ENCODE measurements at regions not wholly inside any gene's neighbourhood (a gene's known extent, or its start where the extent isn't known, plus 50 kb on each side); places are given as distances from the start of the nearest gene placed in this dataset.

GRCh38 chr12:102759466-102759865, 157.6 kb downstream of the PAH start:
- DNase-seq (ENCODE audit: low read depth in 1 of 2, low spot score in 1 of 2): no peak
- no peak for FAIRE-seq
- no peak overlapping the region for H3K27ac ChIP-seq
- TF ChIP-seq NFE2L2 (conservative IDR thresholded peaks at IDR 0.05; ENCODE audit: low read length) (no peak), EHF (CRISPR knock-in tag; IDR thresholded peaks at IDR 0.05) (no peak), RNF2 (IDR thresholded peaks at IDR 0.05; ENCODE audit: borderline replicate concordance, low read depth) (no peak), JUNB (IDR thresholded peaks at IDR 0.05) (no peak), POLR2AphosphoS2 (conservative IDR thresholded peaks at IDR 0.05; ENCODE audit: low read length) (no peak), FOSL2 (IDR thresholded peaks at IDR 0.05) (no peak), FOSL2 (CRISPR knock-in tag; IDR thresholded peaks at IDR 0.05) (no peak), HOXA7 (CRISPR knock-in tag; IDR thresholded peaks at IDR 0.05) (no peak), SREBF2 (IDR thresholded peaks at IDR 0.05) (no peak), NR3C1 (IDR thresholded peaks at IDR 0.05) (no peak), CBX8 (IDR thresholded peaks at IDR 0.05) (no peak), HDAC2 (IDR thresholded peaks at IDR 0.05) (no peak), FOSB (CRISPR knock-in tag; IDR thresholded peaks at IDR 0.05) (no peak), HEYL (CRISPR knock-in tag; IDR thresholded peaks at IDR 0.05) (no peak), NPAS2 (CRISPR knock-in tag; IDR thresholded peaks at IDR 0.05; ENCODE audit: borderline replicate concordance) (no peak), SMC3 (IDR thresholded peaks at IDR 0.05) (no peak), MAFK (IDR thresholded peaks at IDR 0.05; ENCODE audit: partially characterized antibody) (no peak), ZFP36 (IDR thresholded peaks at IDR 0.05; ENCODE audit: borderline replicate concordance, partially characterized antibody) (no peak)
- no peaks in the 10 kb centered on the region for H3K9me3 ChIP-seq
- 33% methylated on average over 2 of the region's 2 CpGs for WGBS (ENCODE audit: missing lambda C conversion rate)
- no peaks in the 10 kb centered on the region for H3K4me1 ChIP-seq
- CTCF ChIA-PET: interaction anchor here (0.8 to 3.6 kb wide), 4 partner anchors 10 to 186 kb away, joined by 3 to 15 read pairs (median 3); no protein-coding TSS in a partner anchor
- POLR2A ChIA-PET: no interaction called here
- no peak for ATAC-seq
- no peak overlapping the region for H3K4me3 ChIP-seq
- no peak overlapping the region for H3K4me2 ChIP-seq

- CTCF ChIA-PET: interaction anchor here (1.6 kb wide), 1 partner anchor 11 kb away, joined by 10 read pairs; no protein-coding TSS in a partner anchor
- 14% methylated on average over 1 of the region's 1 CpG for WGBS (ENCODE audit: missing lambda C conversion rate)
- Histone ChIP-seq H3K4me2 (no peak overlapping the region), H3K9me3 (no peaks in the 10 kb centered on the region), H3K27ac (no peak overlapping the region), H3K4me1 (no peaks in the 10 kb centered on the region), H3K4me3 (no peak overlapping the region)
- POLR2A ChIA-PET: no interaction called here
- FAIRE-seq: no peak
- ATAC-seq: no peak
- DNase-seq (ENCODE audit: low read depth in 1 of 2, low spot score in 1 of 2): no peak
- TF ChIP-seq CHD4 (IDR thresholded peaks at IDR 0.05; ENCODE audit: borderline replicate concordance): no peak
- no peak for TF ChIP-seq SMC3 (IDR thresholded peaks at IDR 0.05)
- no peak for TF ChIP-seq ATOH8 (CRISPR knock-in tag; IDR thresholded peaks at IDR 0.05; ENCODE audit: low read depth)
- no peak for TF ChIP-seq CBX8 (IDR thresholded peaks at IDR 0.05)
- no peak for TF ChIP-seq CHD2 (IDR thresholded peaks at IDR 0.05; ENCODE audit: low read length, partially characterized antibody)
- TF ChIP-seq MYC (IDR thresholded peaks at IDR 0.05; ENCODE audit: borderline replicate concordance, low read length): no peak
- TF ChIP-seq HOXA7 (CRISPR knock-in tag; IDR thresholded peaks at IDR 0.05): no peak
- TF ChIP-seq HOXB13 (CRISPR knock-in tag; IDR thresholded peaks at IDR 0.05; ENCODE audit: low read depth): no peak
- TF ChIP-seq PBX3 (IDR thresholded peaks at IDR 0.05): no peak
- TF ChIP-seq POLR2AphosphoS2 (conservative IDR thresholded peaks at IDR 0.05; ENCODE audit: low read length): no peak
- no peak for TF ChIP-seq NPAS2 (CRISPR knock-in tag; IDR thresholded peaks at IDR 0.05; ENCODE audit: borderline replicate concordance)
Observed at GRCh38 chr12:102757882-102758226, 159.2 kb downstream of the PAH start.

- Histone ChIP-seq H3K4me3 (no peak overlapping the region), H3K4me1 (no peaks in the 10 kb centered on the region), H3K27ac (no peak overlapping the region), H3K9me3 (no peaks in the 10 kb centered on the region), H3K4me2 (no peak overlapping the region)
- FAIRE-seq (no peak), DNase-seq (ENCODE audit: low read depth in 1 of 2, low spot score in 1 of 2) (no peak), ATAC-seq (no peak)
- WGBS (ENCODE audit: missing lambda C conversion rate): 38% methylated on average over 8 of the region's 8 CpGs
- POLR2A ChIA-PET: no interaction called here
- CTCF ChIA-PET: interaction anchor here (0.6 to 1.6 kb wide), 2 partner anchors 11 to 793 kb away, joined by 3 to 10 read pairs; no protein-coding TSS in a partner anchor
- TF ChIP-seq NR3C1 (IDR thresholded peaks at IDR 0.05) (no peak), RAD21 (conservative IDR thresholded peaks at IDR 0.05 in 1 of 2, IDR thresholded peaks at IDR 0.05 in 1 of 2) (no peak), FOSL2 (IDR thresholded peaks at IDR 0.05) (no peak), FOSL2 (CRISPR knock-in tag; IDR thresholded peaks at IDR 0.05) (no peak), ESRRA (IDR thresholded peaks at IDR 0.05; ENCODE audit: borderline replicate concordance, low read length) (no peak), NFE2L2 (conservative IDR thresholded peaks at IDR 0.05; ENCODE audit: low read length) (no peak), HOXB13 (CRISPR knock-in tag; IDR thresholded peaks at IDR 0.05; ENCODE audit: low read depth) (no peak), HEYL (CRISPR knock-in tag; IDR thresholded peaks at IDR 0.05) (no peak), E2F6 (IDR thresholded peaks at IDR 0.05; ENCODE audit: borderline replicate concordance, low read depth) (no peak), CTCF (IDR thresholded peaks at IDR 0.05) (no peak), GATA3 (IDR thresholded peaks at IDR 0.05; ENCODE audit: borderline replicate concordance) (no peak), JUN (IDR thresholded peaks at IDR 0.05) (no peak)
Observed at GRCh38 chr12:102757154-102757881, 159.7 kb downstream of the PAH start.
